LoVo (cell line): ENCODE measurements at regions not wholly inside any gene's neighbourhood (a gene's known extent, or its start where the extent isn't known, plus 50 kb on each side); places are given as distances from the start of the nearest gene placed in this dataset.

Source experiments
- DNase-seq: peaks from one replicate; pipeline ENCODE4 v3.0.0-alpha.2; 2016; ENCODE audit warnings: low spot score

DNA sequence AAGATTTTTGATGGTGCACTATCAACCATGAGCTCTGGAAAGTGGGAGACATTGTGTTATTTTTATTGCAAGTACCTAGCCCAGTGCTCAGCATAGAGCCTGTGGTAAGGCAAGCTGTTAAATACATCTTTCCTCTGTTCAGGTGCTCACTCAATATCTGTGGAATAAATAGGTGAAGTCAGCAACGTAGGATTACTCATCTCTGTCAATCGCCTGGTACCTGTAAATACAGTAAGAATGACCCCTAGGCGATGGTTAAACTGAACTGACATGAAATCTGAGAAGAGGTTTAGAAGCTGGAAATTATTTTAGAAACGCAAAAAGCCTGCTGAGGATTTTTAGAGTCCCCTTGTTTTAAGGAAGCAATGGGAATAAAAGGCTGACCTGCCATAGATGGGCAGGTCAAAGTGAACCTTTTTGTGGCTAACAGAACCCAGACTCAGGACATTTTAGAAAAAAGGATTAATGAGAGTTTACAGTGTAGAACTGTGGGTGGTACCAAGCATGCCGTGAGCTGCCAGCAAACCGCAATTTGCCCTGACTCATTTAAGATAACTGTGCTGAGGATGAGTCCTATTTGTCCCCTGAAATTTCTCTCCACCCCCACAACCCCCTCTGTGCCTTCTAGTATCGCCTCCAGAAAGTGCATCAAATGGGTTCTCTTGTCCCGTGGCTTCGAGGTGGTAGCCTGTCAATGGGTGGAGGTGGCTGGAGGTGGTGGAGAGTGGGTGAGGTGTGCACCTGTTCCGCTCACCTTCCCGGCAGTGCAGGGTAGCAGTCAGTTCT, 375.1 kb downstream of the MED10 start:
- no peak for DNase-seq

DNA sequence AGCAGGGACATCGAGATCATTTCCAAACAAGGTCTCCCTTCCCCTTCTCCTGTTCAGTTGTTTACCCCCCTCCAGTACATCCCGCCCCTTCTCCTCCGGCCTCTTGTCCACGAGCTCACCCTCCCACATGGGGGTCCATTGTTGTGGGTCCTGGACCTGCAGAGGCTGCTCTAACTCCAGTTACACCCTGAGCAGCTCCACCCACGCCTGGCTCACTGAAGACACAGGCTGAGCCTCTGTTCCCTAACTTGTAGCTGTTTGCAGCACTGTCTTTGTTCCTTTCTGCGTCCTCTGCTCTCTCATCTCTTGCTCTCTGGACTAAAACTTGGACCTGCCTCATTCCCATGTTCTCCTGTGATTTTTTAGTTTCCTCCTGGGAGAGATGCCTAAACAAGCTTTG, 377.5 kb downstream of the MED10 start:
- no peak for DNase-seq

GRCh38 chr5:5995819-5996218, 382.5 kb downstream of the MED10 start:
- no peak for DNase-seq

GRCh38 chr5:5986492-5987178, 391.7 kb downstream of the MED10 start:
- no peak for DNase-seq

- no peak for DNase-seq
Observed at GRCh38 chr5:5985332-5985731, 393.0 kb downstream of the MED10 start.

DNA sequence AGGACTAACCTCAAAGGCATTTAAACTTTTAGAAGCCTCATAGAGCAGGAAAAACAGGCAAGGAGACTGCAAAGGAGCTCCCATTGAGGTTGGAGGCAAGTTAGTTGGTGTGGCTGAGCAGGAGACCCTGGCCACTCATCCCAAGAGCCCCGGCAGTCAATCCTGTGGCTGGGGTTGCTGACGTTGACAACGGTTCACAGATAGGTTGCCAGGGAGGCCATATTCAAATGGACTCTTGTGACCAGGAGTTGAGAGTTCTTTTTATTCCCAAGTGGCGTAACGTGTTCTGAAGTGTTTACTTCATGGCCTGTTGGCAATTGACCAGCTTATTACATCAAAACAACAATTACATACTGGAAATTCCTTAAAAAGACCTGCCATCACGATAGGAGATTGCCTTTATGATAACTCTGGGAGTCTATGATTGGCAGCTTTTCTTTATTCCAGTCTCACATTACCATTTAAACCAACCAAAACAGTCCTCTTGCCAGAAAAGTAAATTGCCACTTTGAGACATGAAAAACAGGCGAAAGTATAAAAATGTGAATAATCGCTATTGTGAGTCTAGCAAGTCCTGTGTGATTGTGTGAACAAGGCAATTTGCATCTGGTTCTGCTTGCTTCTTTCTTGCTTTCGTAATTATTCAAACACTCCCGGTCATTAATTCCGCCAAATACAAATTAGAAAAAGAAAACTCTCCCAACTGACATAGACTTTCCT, 394.9 kb downstream of the MED10 start:
- no peak for DNase-seq

DNA sequence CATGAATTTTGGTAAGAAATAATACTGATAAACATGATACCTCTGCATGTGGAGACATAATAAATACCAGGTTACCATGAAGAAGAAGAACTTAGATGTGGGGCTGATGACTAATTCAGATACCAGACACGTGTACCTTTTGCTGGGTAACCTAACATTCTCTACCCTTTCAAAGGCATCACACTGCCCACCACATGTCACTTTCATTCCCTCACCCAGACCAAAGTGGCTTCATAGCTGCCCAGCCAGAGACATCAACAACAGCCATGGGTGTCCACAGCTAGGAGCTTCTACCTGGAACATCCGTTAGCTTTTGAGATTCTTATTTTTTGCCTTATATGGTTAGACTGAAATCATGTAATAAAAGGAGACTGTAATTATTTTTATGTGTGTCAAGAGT, 396.8 kb downstream of the MED10 start:
- no peak for DNase-seq

GRCh38 chr5:5980538-5980895, 397.8 kb downstream of the MED10 start:
- DNase-seq, result no peak

- no peak for DNase-seq
Observed at GRCh38 chr5:5979761-5980537, 398.4 kb downstream of the MED10 start.

- no peak for DNase-seq
Observed at GRCh38 chr5:5979377-5979760, 399.0 kb downstream of the MED10 start.

DNA sequence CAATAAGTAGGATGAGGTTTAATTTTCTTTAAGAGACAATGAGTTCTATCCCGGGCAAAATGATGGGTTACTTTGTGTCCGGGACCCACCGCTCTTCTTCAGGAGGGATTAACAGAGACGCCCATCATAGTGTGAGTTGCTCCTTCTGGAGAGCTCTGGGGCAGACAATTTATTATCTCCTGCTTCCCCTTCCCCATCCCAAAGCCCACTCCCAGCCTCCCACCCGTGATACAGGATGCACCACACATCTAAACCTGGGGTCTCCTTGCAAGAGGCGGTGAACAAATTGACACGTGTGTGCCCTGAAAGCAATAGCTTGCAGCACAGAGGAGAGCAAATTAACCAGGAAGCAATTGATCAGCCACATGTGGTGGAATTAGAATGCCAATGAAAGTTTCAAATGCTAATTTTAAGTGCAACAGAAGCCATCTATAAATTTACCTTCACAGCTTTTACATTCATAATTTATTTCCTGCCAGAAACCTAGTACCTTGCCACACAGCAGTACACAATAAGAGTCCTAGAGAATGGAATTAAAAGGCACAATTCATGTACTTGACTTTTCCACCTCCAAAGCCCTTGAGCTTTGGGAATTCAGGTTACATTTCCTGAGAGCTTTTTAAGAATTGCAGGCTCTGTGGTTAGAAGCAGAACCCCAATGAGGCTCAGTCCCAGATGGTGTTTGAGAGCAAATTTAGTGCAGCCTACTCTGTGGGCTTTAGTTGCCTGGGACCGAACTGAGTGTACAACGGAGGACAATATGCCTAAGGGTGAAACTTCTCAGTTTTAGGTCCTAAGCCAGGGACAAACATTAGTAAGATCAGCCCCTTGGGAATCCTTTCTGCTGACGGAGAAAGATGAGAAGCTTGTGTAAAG, 399.6 kb downstream of the MED10 start:
- DNase-seq, result no peak

DNA sequence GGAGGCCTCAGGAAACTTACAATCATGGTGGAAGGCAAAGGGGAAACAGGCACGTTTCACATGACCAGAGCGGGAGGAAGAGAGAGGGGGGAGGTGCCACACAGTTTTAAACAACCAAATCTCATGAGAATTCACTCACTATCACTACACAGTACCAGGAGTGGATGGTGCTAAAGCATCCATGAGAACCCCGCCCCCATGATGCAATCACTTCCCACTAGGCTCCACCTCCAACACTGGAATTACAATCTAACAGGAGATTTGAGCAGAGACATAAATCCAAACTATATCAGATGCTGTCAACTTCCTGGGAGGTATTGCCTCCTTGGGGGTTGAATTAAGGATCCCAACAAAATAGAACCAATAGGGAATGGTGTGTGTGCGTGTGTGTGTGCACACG, 407.1 kb downstream of the MED10 start:
- no peak for DNase-seq

DNA sequence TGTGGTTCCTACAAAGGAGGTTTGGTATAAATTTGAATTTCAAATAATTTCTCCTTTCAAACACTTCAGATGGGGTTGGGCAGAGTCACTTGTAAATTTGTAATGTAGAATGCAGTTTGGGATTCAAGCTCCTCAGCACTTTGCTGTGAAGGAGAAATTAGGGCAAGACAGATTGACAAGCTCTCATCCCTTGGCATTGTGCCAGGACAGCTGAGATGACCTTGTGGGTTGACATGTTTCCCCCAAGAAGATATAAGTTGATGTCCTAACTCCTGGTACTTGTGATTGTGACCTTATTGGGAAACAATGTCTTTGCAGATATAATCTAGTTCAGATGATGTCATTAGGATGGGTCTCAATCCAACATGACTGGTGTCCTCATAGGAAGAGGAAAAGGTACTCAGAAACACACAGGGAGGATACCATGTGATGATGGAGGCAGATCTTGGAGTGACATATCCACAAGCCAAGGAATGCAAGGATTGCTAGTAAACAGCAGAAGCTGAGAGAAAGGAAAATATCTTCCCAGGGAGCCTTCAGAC, 408.3 kb downstream of the MED10 start:
- DNase-seq, result no peak

DNA sequence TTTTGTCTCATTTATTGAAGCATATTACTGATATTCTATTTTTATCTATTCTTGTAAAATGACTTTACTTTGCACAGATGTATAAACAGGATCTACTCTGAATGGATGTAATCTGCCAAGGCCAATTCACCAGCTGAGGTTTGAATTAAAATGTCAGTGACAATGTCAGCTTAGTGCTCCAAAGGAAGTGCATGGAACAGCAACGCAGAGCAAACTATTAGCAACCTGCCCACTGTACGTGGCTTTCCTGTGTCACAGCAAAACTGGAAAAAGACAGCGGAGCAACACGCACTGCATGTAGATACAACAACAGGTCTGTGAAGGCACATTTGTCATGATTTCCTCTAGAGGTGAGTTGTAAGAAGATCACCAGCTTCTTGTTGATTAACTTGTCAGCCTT, 409.4 kb downstream of the MED10 start:
- no peak for DNase-seq

DNA sequence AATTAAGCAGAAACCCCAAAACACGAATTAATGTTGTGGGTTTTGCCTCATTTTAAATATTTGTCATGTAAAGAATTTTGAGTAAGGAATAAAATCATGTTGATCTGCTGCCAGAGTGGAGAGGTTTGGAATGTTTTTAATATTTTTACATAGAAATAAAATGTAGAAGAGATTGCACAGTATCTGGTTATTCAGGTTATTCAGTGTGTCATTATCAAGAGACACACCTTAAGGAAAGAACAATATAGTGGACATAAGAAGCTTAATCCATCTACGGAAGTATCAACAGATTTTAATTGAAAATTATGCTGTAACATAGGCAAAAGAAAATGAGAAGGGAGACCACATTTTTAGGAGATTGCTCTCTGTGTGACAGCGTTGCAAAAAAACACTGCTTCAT, 410.4 kb downstream of the MED10 start:
- DNase-seq, result no peak

GRCh38 chr5:5967373-5967772, 411.0 kb downstream of the MED10 start:
- no peak for DNase-seq

DNA sequence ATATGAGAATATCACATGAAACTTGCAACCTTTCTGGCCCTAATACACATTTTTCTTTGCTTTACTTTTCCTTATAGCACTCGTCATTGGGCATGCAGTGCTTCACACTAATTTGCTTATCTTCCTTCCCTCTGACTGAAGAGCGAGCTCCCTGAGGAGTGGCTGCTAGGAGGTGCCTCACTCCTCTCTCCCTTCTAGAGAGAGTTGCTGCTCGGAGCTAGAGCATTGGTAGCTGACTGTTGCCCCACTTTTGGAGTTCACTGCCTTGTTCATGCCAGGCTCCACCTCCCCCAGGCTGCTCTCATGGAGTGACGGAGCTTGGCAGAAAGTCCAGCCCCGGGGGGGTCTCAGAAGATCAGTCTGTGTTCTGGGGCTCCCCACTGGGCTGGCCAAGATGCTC, 413.2 kb downstream of the MED10 start:
- no peak for DNase-seq

DNA sequence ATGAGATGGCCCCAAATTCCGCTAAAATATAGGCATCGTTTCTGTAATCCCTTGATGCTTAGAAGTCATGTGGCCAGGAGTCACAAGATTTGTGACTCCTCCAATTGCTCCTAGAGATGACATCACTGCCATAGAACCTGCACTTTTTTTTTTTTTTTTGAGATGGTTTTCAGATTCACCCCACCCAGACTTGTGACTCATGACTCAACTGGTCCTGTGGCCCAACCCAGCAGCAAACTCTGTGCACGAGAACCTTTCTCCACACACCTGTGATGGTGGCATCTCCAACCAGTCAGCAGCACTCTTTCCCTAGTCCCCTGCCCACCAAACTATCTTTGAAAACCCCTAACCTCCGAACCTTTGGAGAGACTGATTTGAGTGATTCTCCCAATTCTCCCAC, 414.0 kb downstream of the MED10 start:
- no peak for DNase-seq

DNA sequence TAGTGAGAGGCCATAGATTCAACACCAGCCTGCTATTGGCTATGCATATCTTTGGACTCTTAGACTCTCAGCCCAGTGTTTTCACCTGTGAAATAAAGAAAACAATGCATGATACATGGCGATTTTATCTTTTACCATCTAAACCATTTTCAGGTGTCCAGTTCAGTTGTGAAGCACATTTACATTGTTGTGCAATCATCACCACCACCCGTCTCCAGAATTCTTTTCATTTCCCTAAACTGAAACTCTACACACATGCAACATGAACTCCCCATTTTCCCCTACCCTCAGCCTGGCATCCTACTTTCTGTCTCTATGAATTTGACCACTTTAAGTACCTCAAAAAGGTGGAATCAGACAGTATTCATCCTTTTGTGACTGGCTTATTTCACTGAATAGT, 420.6 kb downstream of the MED10 start:
- no peak for DNase-seq

GRCh38 chr5:5954275-5954598, 424.1 kb downstream of the MED10 start:
- no peak for DNase-seq

DNA sequence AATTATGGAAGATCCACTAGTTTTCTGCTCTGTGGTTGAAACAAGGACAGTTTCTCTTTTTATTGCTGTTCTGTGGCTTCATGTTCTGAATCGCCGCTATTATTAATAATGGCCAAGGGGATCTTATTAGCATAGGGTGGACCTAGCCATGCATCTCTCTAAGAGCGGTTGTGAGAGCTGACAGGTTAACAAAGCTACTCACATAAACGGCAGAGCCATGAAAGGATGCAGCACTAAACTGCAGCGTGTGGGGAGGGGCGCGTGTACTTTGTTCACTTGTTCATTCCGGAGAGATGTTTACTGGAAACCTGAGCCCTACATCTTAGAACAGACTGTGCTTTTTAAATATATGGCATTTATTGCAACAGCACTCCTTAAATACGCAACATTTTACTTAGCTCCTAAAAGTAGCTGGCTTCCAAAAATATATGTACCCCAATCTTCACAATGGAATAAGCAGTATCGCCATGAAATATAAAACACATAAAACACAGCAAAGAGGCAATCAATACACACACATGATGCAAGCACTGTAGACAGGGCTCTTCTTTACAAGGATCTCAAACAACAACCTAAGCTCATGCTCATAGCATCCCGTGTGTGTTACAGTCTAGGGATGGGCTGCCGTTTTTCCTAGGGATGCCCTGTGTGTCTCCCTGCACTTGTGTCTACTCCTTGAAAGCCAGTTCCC, 424.6 kb downstream of the MED10 start:
- no peak for DNase-seq
